Keratinocyte (primary cell): ENCODE measurements at regions not wholly inside any gene's neighbourhood (a gene's known extent, or its start where the extent isn't known, plus 50 kb on each side); places are given as distances from the start of the nearest gene placed in this dataset.

Experiments
- DNase-seq: peaks from one replicate; pipeline ENCODE4 v3.0.0-alpha.2; 2011; ENCODE audit warnings: low read depth, missing footprints, low spot score
- FAIRE-seq: peaks from 2 replicates; lab custom pipeline; 2011; peaks lifted over from hg19 to GRCh38; lab: Jason Lieb, UNC
- H2AFZ ChIP-seq: 2 replicates; pipeline ENCODE4 v1.6.0; 2012; ENCODE audit warnings: low read length, control low read depth, inconsistent platforms; ENCODE audit not compliant: control insufficient read depth
- H3K27ac ChIP-seq: 2 replicates; pipeline ENCODE4 v1.5.1; 2011; ENCODE audit warnings: low read length; ENCODE audit not compliant: control insufficient read depth, insufficient read depth
- H3K27me3 ChIP-seq: 3 replicates; pipeline ENCODE4 v1.6.0; 2011; ENCODE audit warnings: low read length; ENCODE audit not compliant: control insufficient read depth, insufficient read depth; ENCODE audit errors: extremely low read depth
- H3K36me3 ChIP-seq, 2 experiments: 2 replicates in 1 of 2; 3 replicates in 1 of 2; pipeline ENCODE4 v1.5.1; 2011; ENCODE audit warnings: low read length in 2 of 2, mild to moderate bottlenecking in 1 of 2; ENCODE audit not compliant: control insufficient read depth in 2 of 2, insufficient read depth in 2 of 2; ENCODE audit errors: extremely low read depth in 1 of 2
- H3K4me1 ChIP-seq: 3 replicates; pipeline ENCODE4 v1.5.1; 2011; ENCODE audit warnings: low read length; ENCODE audit not compliant: control insufficient read depth, insufficient read depth; ENCODE audit errors: extremely low read depth
- H3K4me2 ChIP-seq: 3 replicates; pipeline ENCODE4 v1.6.0; 2011; ENCODE audit warnings: low read depth, low read length; ENCODE audit not compliant: control insufficient read depth, insufficient read depth; ENCODE audit errors: extremely low read depth
- H3K4me3 ChIP-seq, 3 experiments: fragments of 200-600 bp in 1 of 3; sonication (generic) in 1 of 3; 2 replicates in 2 of 3; 3 replicates in 1 of 3; pipeline ENCODE4 v1.5.1; 2011 to 2016; ENCODE audit warnings: low read length in 3 of 3, mild to moderate bottlenecking in 3 of 3, control low read depth in 2 of 3, inconsistent platforms in 1 of 3, low read depth in 1 of 3, mixed read lengths in 1 of 3, mixed run types in 1 of 3, moderate library complexity in 1 of 3; ENCODE audit not compliant: control insufficient read depth in 2 of 3, insufficient read depth in 2 of 3; ENCODE audit errors: extremely low read depth in 1 of 3
- H3K79me2 ChIP-seq: 2 replicates; pipeline ENCODE4 v1.6.0; 2012; ENCODE audit warnings: low read length; ENCODE audit not compliant: control insufficient read depth, insufficient read depth
- H3K9ac ChIP-seq: 3 replicates; pipeline ENCODE4 v1.6.0; 2011; ENCODE audit warnings: low read length; ENCODE audit not compliant: control insufficient read depth, insufficient read depth; ENCODE audit errors: extremely low read depth
- H3K9me1 ChIP-seq: 3 replicates; pipeline ENCODE4 v1.6.0; 2011; ENCODE audit warnings: low read length; ENCODE audit not compliant: control insufficient read depth, insufficient read depth; ENCODE audit errors: extremely low read depth
- H3K9me3 ChIP-seq: 2 replicates; pipeline ENCODE4 v1.5.1; 2012; ENCODE audit warnings: low read depth, low read length; ENCODE audit not compliant: control insufficient read depth
- H4K20me1 ChIP-seq: 3 replicates; pipeline ENCODE4 v1.6.0; 2011; ENCODE audit warnings: low read length; ENCODE audit not compliant: control insufficient read depth, insufficient read depth; ENCODE audit errors: extremely low read depth
- EZH2 ChIP-seq: IDR thresholded peaks from one replicate; pipeline ENCODE4 v1.6.1; 2012; ENCODE audit warnings: inconsistent platforms, mild to moderate bottlenecking, low read length, moderate library complexity
- dilution Hi-C: fragments of 300-500 bp; cut with MboI; formaldehyde crosslinking; loops from one replicate; pipeline ENCODE4 v1.7.0; 2020; ENCODE audit warnings: low sequenced_read_pairs; ENCODE audit not compliant: extremely low pct_ligation_motif_present
- TF ChIP-seq, protein P1 (sequence below), 3 experiments: IDR thresholded peaks in 1 of 3; conservative IDR thresholded peaks in 1 of 3; optimal IDR thresholded peaks in 1 of 3; 2 replicates in 2 of 3; 3 replicates in 1 of 3; pipeline versions ENCODE3 to v1.5.1; 2011; ENCODE audit warnings: low read length in 3 of 3, mild to moderate bottlenecking in 3 of 3, moderate library complexity in 2 of 3, control low read depth in 1 of 3, inconsistent platforms in 1 of 3; ENCODE audit not compliant: insufficient read depth in 2 of 3; ENCODE audit errors: extremely low read depth in 1 of 3

DNA sequence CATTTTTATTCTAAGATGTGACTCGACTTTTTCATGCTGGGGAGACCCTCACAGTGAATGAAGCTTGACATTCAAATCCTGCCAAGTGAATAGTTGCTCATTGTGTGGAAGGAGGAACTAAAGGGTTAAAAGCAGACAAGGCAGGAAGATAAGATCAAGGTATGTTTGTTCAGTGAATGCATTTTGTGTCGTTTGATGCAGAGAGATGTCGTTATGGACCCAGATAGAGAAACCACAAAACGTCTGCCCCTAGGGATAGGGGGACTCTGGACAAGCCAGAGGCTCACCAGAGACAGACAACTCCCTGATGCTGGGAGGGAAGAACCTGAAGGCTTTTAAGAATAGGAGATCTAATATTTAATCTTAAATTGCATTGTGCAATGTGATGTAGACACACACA lies 72.5 kb upstream of the MYL2 start:
- H3K36me3 ChIP-seq = no peaks in the 10 kb centered on the region
- no peak overlapping the region for H3K27ac ChIP-seq
- H3K79me2 ChIP-seq = no peaks in the 10 kb centered on the region
- no peak overlapping the region for H2AFZ ChIP-seq
- no peak for FAIRE-seq
- no peaks in the 10 kb centered on the region for H3K4me1 ChIP-seq
- dilution Hi-C loops = no loop called here
- TF ChIP-seq, protein P1, sequence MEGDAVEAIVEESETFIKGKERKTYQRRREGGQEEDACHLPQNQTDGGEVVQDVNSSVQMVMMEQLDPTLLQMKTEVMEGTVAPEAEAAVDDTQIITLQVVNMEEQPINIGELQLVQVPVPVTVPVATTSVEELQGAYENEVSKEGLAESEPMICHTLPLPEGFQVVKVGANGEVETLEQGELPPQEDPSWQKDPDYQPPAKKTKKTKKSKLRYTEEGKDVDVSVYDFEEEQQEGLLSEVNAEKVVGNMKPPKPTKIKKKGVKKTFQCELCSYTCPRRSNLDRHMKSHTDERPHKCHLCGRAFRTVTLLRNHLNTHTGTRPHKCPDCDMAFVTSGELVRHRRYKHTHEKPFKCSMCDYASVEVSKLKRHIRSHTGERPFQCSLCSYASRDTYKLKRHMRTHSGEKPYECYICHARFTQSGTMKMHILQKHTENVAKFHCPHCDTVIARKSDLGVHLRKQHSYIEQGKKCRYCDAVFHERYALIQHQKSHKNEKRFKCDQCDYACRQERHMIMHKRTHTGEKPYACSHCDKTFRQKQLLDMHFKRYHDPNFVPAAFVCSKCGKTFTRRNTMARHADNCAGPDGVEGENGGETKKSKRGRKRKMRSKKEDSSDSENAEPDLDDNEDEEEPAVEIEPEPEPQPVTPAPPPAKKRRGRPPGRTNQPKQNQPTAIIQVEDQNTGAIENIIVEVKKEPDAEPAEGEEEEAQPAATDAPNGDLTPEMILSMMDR (optimal IDR thresholded peaks at IDR 0.05 in 1 of 3, IDR thresholded peaks at IDR 0.05 in 1 of 3, conservative IDR thresholded peaks at IDR 0.05 in 1 of 3; ENCODE audit: extremely low read depth in 1 of 3, insufficient read depth in 2 of 3, low read length in 3 of 3) = no peak
- no peak for TF ChIP-seq EZH2
- no peak for DNase-seq
- H3K4me2 ChIP-seq = no peak overlapping the region
- no peak overlapping the region for H3K9ac ChIP-seq
- no peaks in the 10 kb centered on the region for H3K27me3 ChIP-seq
- H3K9me3 ChIP-seq = no peaks in the 10 kb centered on the region
- H3K9me1 ChIP-seq = no peaks in the 10 kb centered on the region
- H3K4me3 ChIP-seq = no peak overlapping the region
- no peaks in the 10 kb centered on the region for H4K20me1 ChIP-seq

DNA sequence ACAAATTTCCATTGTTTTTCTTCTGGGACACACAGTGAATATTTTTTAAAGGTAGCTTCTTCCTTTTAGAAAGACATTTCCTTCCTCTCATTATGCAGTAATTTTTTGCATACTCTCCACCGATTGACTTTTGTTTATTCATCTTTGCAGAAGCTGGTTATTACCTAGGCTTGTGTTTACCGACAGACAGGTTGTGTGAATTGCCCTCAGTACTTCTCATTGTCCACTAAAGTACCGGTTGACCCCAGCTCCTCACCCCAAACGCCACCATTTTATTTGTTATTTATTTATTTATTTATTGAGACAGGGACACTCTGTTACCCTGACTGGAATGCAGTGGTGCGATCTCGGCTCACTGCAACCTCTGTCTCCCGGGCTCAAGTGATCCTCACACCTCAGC lies 63.4 kb upstream of the MYL2 start:
- no peaks in the 10 kb centered on the region for H3K9me1 ChIP-seq
- no peak for DNase-seq
- H4K20me1 ChIP-seq = no peaks in the 10 kb centered on the region
- no peak for FAIRE-seq
- no peak overlapping the region for H2AFZ ChIP-seq
- no peaks in the 10 kb centered on the region for H3K9me3 ChIP-seq
- no peaks in the 10 kb centered on the region for H3K27me3 ChIP-seq
- no peak overlapping the region for H3K4me3 ChIP-seq
- no peak overlapping the region for H3K9ac ChIP-seq
- no peaks in the 10 kb centered on the region for H3K79me2 ChIP-seq
- no peaks in the 10 kb centered on the region for H3K36me3 ChIP-seq
- H3K4me1 ChIP-seq = no peaks in the 10 kb centered on the region
- no peak overlapping the region for H3K4me2 ChIP-seq
- TF ChIP-seq, protein P1 (optimal IDR thresholded peaks at IDR 0.05 in 1 of 3, IDR thresholded peaks at IDR 0.05 in 1 of 3, conservative IDR thresholded peaks at IDR 0.05 in 1 of 3; ENCODE audit: extremely low read depth in 1 of 3, insufficient read depth in 2 of 3, low read length in 3 of 3) = no peak
- TF ChIP-seq EZH2 = no peak
- dilution Hi-C loops = no loop called here
- H3K27ac ChIP-seq = no peak overlapping the region
